ENCODE measurements at regions not wholly inside any gene's neighbourhood (a gene's known extent, or its start where the extent isn't known, plus 50 kb on each side); places are given as distances from the start of the nearest gene placed in this dataset.

- in situ Hi-C loops (cut with HindIII; ENCODE audit: low pct_unique_long_range_greater_than_20kb, low sequenced_read_pairs) (no loop called here), intact Hi-C loops (cut with micrococcal nuclease; ENCODE audit: unreplicated experiment) (loop anchor here (5.0 to 10.0 kb wide), 2 partner anchors 167 to 176 kb away; no protein-coding TSS in a partner anchor)
- Histone ChIP-seq H3K27me3 (ENCODE audit: control insufficient read depth, insufficient read depth, low read length) (no peaks in the 10 kb centered on the region), H3K4me3 (ENCODE audit: low read depth in 2 of 2, low read length in 2 of 2) (no peak overlapping the region), H3K9me3 (ENCODE audit: control insufficient read depth, insufficient read depth, low read depth, low read length) (no peaks in the 10 kb centered on the region), H3K4me1 (ENCODE audit: control insufficient read depth, insufficient read depth, low read length) (peaks cover 12% of the 10 kb centered on the region), H3K36me3 (ENCODE audit: control insufficient read depth, insufficient read depth, low read length) (no peaks in the 10 kb centered on the region; the same call in 1 of the 2 replicates), H3K27ac (ENCODE audit: low read length) (peak overlapping the region; percentile 99; the same call in 1 of the 2 replicates)
- no peak for TF ChIP-seq REST (IDR thresholded peaks at IDR 0.05; ENCODE audit: insufficient read depth in 1 of 2, low read depth in 2 of 2, low read length in 1 of 2)
- TF ChIP-seq, protein P1, sequence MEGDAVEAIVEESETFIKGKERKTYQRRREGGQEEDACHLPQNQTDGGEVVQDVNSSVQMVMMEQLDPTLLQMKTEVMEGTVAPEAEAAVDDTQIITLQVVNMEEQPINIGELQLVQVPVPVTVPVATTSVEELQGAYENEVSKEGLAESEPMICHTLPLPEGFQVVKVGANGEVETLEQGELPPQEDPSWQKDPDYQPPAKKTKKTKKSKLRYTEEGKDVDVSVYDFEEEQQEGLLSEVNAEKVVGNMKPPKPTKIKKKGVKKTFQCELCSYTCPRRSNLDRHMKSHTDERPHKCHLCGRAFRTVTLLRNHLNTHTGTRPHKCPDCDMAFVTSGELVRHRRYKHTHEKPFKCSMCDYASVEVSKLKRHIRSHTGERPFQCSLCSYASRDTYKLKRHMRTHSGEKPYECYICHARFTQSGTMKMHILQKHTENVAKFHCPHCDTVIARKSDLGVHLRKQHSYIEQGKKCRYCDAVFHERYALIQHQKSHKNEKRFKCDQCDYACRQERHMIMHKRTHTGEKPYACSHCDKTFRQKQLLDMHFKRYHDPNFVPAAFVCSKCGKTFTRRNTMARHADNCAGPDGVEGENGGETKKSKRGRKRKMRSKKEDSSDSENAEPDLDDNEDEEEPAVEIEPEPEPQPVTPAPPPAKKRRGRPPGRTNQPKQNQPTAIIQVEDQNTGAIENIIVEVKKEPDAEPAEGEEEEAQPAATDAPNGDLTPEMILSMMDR (IDR thresholded peaks at IDR 0.05): no peak
- DNase-seq (ENCODE audit: low read depth, low spot score) (no peak), ATAC-seq (no peak)
- no TSS peak for BruUV-seq (replicated peaks)
- POLR2A ChIA-PET: no interaction called here
- CTCF ChIA-PET: interaction anchor here (0.5 kb wide), 1 partner anchor 134 kb away, joined by 4 read pairs; no protein-coding TSS in a partner anchor
Measured at GRCh38 chr1:198939286-198939685, 300.4 kb downstream of the PTPRC start.

DNA sequence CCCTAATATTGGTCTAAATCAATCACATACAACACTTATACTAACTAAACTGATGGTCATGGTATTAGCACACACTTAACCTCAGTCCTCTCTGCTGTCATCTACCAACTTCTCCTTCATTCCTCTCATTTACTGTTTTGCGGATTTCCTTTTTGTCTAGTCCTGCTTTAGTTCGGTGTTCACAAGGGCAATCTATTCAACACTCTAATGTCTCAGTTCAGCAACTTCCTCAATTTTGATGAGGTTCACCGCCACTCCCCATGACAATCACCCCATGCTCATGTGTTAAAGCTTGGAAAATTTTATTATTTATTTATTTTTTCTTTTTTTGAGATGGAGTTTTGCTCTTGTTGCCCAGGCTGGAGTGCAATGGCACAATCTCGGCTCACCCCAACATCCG is 301.1 kb downstream of the PTPRC start:
- BruUV-seq (replicated peaks): no TSS peak
- in situ Hi-C loops (cut with HindIII; ENCODE audit: low pct_unique_long_range_greater_than_20kb, low sequenced_read_pairs) (no loop called here), intact Hi-C loops (cut with micrococcal nuclease; ENCODE audit: unreplicated experiment) (loop anchor here (5.0 to 10.0 kb wide), 2 partner anchors 168 to 175 kb away; no protein-coding TSS in a partner anchor)
- no peak for TF ChIP-seq POLR2AphosphoS5 (IDR thresholded peaks at IDR 0.05; ENCODE audit: low read depth, low read length)
- TF ChIP-seq, protein P1 (IDR thresholded peaks at IDR 0.05): no peak
- no peak for TF ChIP-seq TCF7L2 (IDR thresholded peaks at IDR 0.05; ENCODE audit: low read depth, low read length)
- Histone ChIP-seq H3K27ac (ENCODE audit: low read length) (no peak overlapping the region; the same call in 1 of the 2 replicates), H3K36me3 (ENCODE audit: control insufficient read depth, insufficient read depth, low read length) (no peaks in the 10 kb centered on the region; the same call in 1 of the 2 replicates), H3K4me1 (ENCODE audit: control insufficient read depth, insufficient read depth, low read length) (peaks cover 12% of the 10 kb centered on the region), H3K9me3 (ENCODE audit: control insufficient read depth, insufficient read depth, low read depth, low read length) (no peaks in the 10 kb centered on the region), H3K4me3 (ENCODE audit: low read depth in 2 of 2, low read length in 2 of 2) (no peak overlapping the region), H3K27me3 (ENCODE audit: control insufficient read depth, insufficient read depth, low read length) (no peaks in the 10 kb centered on the region)
- POLR2A ChIA-PET: no interaction called here
- CTCF ChIA-PET: no interaction called here
- ATAC-seq (no peak), DNase-seq (ENCODE audit: low read depth, low spot score) (no peak)

DNA sequence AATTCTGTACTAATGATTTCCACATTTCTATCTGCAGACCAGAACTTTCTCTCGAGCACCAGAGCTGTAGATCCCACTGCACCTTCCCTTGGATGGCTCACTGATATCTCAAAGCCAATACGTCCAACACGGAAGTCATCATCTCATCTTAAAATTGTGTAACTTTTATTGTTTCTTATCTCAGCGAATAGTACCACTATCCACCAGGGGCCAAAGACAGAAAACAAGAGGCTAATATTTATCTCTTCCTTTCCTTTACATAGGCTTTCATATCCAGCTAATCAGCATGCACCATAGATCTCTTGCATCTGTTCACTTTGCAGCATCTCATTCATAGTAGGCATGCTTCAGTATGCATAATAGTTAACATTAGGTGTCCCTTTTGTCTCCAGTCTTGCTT is 303.6 kb downstream of the PTPRC start:
- H3K27ac ChIP-seq (ENCODE audit: low read length): no peak overlapping the region
- ATAC-seq: no peak
- H3K27me3 ChIP-seq (ENCODE audit: control insufficient read depth, insufficient read depth, low read length): no peaks in the 10 kb centered on the region
- in situ Hi-C loops (cut with HindIII; ENCODE audit: low pct_unique_long_range_greater_than_20kb, low sequenced_read_pairs) (no loop called here), intact Hi-C loops (cut with micrococcal nuclease; ENCODE audit: unreplicated experiment) (no loop called here)
- H3K4me1 ChIP-seq (ENCODE audit: control insufficient read depth, insufficient read depth, low read length): peaks cover 8% of the 10 kb centered on the region
- H3K36me3 ChIP-seq (ENCODE audit: control insufficient read depth, insufficient read depth, low read length): no peaks in the 10 kb centered on the region
- no peak for TF ChIP-seq REST (IDR thresholded peaks at IDR 0.05; ENCODE audit: insufficient read depth in 1 of 2, low read depth in 2 of 2, low read length in 1 of 2)
- TF ChIP-seq POLR2AphosphoS5 (IDR thresholded peaks at IDR 0.05; ENCODE audit: low read depth, low read length): no peak
- TF ChIP-seq, protein P1 (IDR thresholded peaks at IDR 0.05): no peak
- TF ChIP-seq SIN3A (IDR thresholded peaks at IDR 0.05; ENCODE audit: borderline replicate concordance, insufficient read depth, low read depth, low read length): no peak
- TF ChIP-seq TCF7L2 (IDR thresholded peaks at IDR 0.05; ENCODE audit: low read depth, low read length): no peak
- no peaks in the 10 kb centered on the region for H3K9me3 ChIP-seq (ENCODE audit: control insufficient read depth, insufficient read depth, low read depth, low read length)
- no TSS peak for BruUV-seq (replicated peaks)
- no peak for DNase-seq (ENCODE audit: low read depth, low spot score)
- POLR2A ChIA-PET: no interaction called here
- CTCF ChIA-PET: no interaction called here
- H3K4me3 ChIP-seq (ENCODE audit: low read depth in 2 of 2, low read length in 2 of 2): no peak overlapping the region
